OCI-LY7 (cell line): ENCODE measurements at regions not wholly inside any gene's neighbourhood (a gene's known extent, or its start where the extent isn't known, plus 50 kb on each side); places are given as distances from the start of the nearest gene placed in this dataset.

Experiments
- BruUV-seq: library from RNA; stranded (reverse); fragments of 400-500 nt; replicated peaks from 2 replicates; lab custom pipeline; 2021; lab: Mats Ljungman, UMichigan
- CTCF ChIA-PET: fragments of 300-600 bp; sonication (Branson Sonifier 250); formaldehyde crosslinking; loops from one replicate; lab custom pipeline; 2022; ENCODE audit warnings: antibody characterized with exemption; ENCODE audit not compliant: unreplicated experiment; lab: Charles Lee
- POLR2A ChIA-PET: fragments of 300-600 bp; sonication (Branson Sonifier 250); formaldehyde crosslinking; loops from one replicate; lab custom pipeline; 2022; ENCODE audit warnings: antibody characterized with exemption; lab: Charles Lee
- DNase-seq: peaks from one replicate; pipeline ENCODE4 v3.0.0-alpha.2; 2015; ENCODE audit warnings: low spot score
- H2AFZ ChIP-seq: fragments of 200-600 bp; sonication (generic), shearing (Covaris generic); 2 replicates; pipeline ENCODE4 v1.6.1; 2014; ENCODE audit warnings: mild to moderate bottlenecking, antibody characterized with exemption, low read length, moderate library complexity
- H3K27ac ChIP-seq: fragments of 200-600 bp; sonication (generic); 2 replicates; pipeline ENCODE4 v1.5.1; 2014; ENCODE audit warnings: mixed run types, low read depth, mild to moderate bottlenecking, moderate library complexity, low read length, inconsistent platforms; ENCODE audit not compliant: poor library complexity, severe bottlenecking
- H3K36me3 ChIP-seq: fragments of 200-600 bp; sonication (generic); 2 replicates; pipeline ENCODE4 v1.6.1; 2014; ENCODE audit warnings: mild to moderate bottlenecking, antibody characterized with exemption, low read length, moderate library complexity, mixed read lengths; ENCODE audit not compliant: insufficient read depth
- H3K4me1 ChIP-seq: fragments of 200-600 bp; sonication (generic); 2 replicates; pipeline ENCODE4 v1.5.1; 2014; ENCODE audit warnings: mild to moderate bottlenecking, low read length; ENCODE audit not compliant: insufficient read depth, poor library complexity, severe bottlenecking
- H3K4me2 ChIP-seq: fragments of 200-600 bp; sonication (generic); 2 replicates; pipeline ENCODE4 v1.6.1; 2014; ENCODE audit warnings: mild to moderate bottlenecking, low read length
- H3K4me3 ChIP-seq: fragments of 200-600 bp; sonication (generic); 2 replicates; pipeline ENCODE4 v1.5.1; 2014; ENCODE audit warnings: mild to moderate bottlenecking, low read depth, low read length; ENCODE audit not compliant: poor library complexity, severe bottlenecking
- H3K79me2 ChIP-seq: fragments of 200-600 bp; sonication (generic); 2 replicates; pipeline ENCODE4 v1.6.1; 2016; ENCODE audit warnings: low read depth, mild to moderate bottlenecking, low read length, moderate library complexity, mixed read lengths; ENCODE audit not compliant: insufficient read depth
- H3K9me2 ChIP-seq: fragments of 200-600 bp; sonication (generic); 2 replicates; pipeline ENCODE4 v1.6.1; 2016; ENCODE audit warnings: mild to moderate bottlenecking, low read length, mixed read lengths; ENCODE audit not compliant: insufficient read depth
- H3K9me3 ChIP-seq: fragments of 200-600 bp; sonication (generic); 2 replicates; pipeline ENCODE4 v1.6.1; 2014; ENCODE audit warnings: mild to moderate bottlenecking, mixed run types, low read length, mixed read lengths
- H4K20me1 ChIP-seq: fragments of 200-600 bp; sonication (generic); 2 replicates; pipeline ENCODE4 v1.6.1; 2014; ENCODE audit warnings: mild to moderate bottlenecking, antibody characterized with exemption, low read length, moderate library complexity, mixed read lengths; ENCODE audit not compliant: insufficient read depth
- CTCF ChIP-seq: fragments of 200-600 bp; sonication (generic); conservative IDR thresholded peaks from 2 replicates; pipeline ENCODE4 v1.5.1; 2014; ENCODE audit warnings: mild to moderate bottlenecking, antibody characterized with exemption, low read length, moderate library complexity, mixed read lengths
- EZH2phosphoT487 ChIP-seq: fragments of 200-600 bp; sonication (generic); IDR thresholded peaks from 2 replicates; pipeline ENCODE4 v1.6.1; 2018; ENCODE audit warnings: low read depth, borderline replicate concordance, mild to moderate bottlenecking, mixed run types, antibody characterized with exemption, low read length, moderate library complexity, mixed read lengths
- intact Hi-C: fragments of 100-400 bp; cut with micrococcal nuclease; formaldehyde crosslinking; loops from one replicate; pipeline ENCODE4 v1.10.0; 2022; ENCODE audit not compliant: unreplicated experiment

- Histone ChIP-seq H3K79me2 (no peaks in the 10 kb centered on the region), H3K9me2 (no peaks in the 10 kb centered on the region), H3K9me3 (no peaks in the 10 kb centered on the region), H2AFZ (no peak overlapping the region), H3K4me1 (no peaks in the 10 kb centered on the region), H4K20me1 (no peaks in the 10 kb centered on the region), H3K4me3 (no peak overlapping the region), H3K27ac (no peak overlapping the region), H3K36me3 (no peaks in the 10 kb centered on the region), H3K4me2 (no peak overlapping the region)
- ChIA-PET CTCF (no interaction called here), POLR2A (no interaction called here)
- intact Hi-C loops, result no loop called here
- DNase-seq, result no peak
- TF ChIP-seq CTCF (no peak), EZH2phosphoT487 (no peak)
- BruUV-seq, result no TSS peak
Observed at GRCh38 chr6:51077821-51078518, 259.3 kb downstream of the TFAP2B start.

- BruUV-seq, result no TSS peak
- H3K4me3 ChIP-seq, result no peak overlapping the region
- POLR2A ChIA-PET, result interaction anchor here (0.6 to 0.7 kb wide), 3 partner anchors 45 to 272 kb away, joined by 3 read pairs; partner anchors contain the start of gene TFAP2B
Observed at GRCh38 chr6:51090343-51090742, 271.7 kb downstream of the TFAP2B start.

More at GRCh38 chr6:51090343-51090742, 271.7 kb downstream of the TFAP2B start:
- H3K27ac ChIP-seq, result no peak overlapping the region
- intact Hi-C loops, result no loop called here
- CTCF ChIA-PET, result no interaction called here
- H3K4me2 ChIP-seq, result no peak overlapping the region
- no peaks in the 10 kb centered on the region for H4K20me1 ChIP-seq
- no peaks in the 10 kb centered on the region for H3K9me2 ChIP-seq
- no peaks in the 10 kb centered on the region for H3K79me2 ChIP-seq
- no peak for DNase-seq
- no peaks in the 10 kb centered on the region for H3K36me3 ChIP-seq
- no peak overlapping the region for H2AFZ ChIP-seq
- H3K4me1 ChIP-seq, result no peaks in the 10 kb centered on the region
- no peaks in the 10 kb centered on the region for H3K9me3 ChIP-seq
- TF ChIP-seq CTCF (no peak), EZH2phosphoT487 (no peak)
